Ovary (tissue), 7 donors: ENCODE measurements at regions not wholly inside any gene's neighbourhood (a gene's known extent, or its start where the extent isn't known, plus 50 kb on each side); places are given as distances from the start of the nearest gene placed in this dataset.

Experiments
- DNase-seq, 5 donors: peaks; one replicate each; pipeline ENCODE4 v3.0.0-alpha.2; 2019 to 2020
- H3K27ac ChIP-seq, 2 donors: fragments of 200-600 bp; one replicate each; pipeline versions ENCODE4 v1.5.1 to v1.8.0; 2019 to 2022
- H3K27me3 ChIP-seq: fragments of 200-600 bp; one replicate; pipeline ENCODE4 v1.8.0; 2022
- H3K36me3 ChIP-seq: fragments of 200-600 bp; sonication (generic); one replicate; pipeline ENCODE4 v1.5.1; 2019
- H3K4me1 ChIP-seq: one replicate; pipeline ENCODE4 v1.8.1; 2013; ENCODE audit warnings: mild to moderate bottlenecking, moderate library complexity; ENCODE audit not compliant: insufficient read depth
- H3K4me3 ChIP-seq: fragments of 200-600 bp; sonication (generic); one replicate; pipeline ENCODE4 v1.5.1; 2017
- H3K9me3 ChIP-seq, 2 donors: fragments of 200-600 bp in 1 of 2; sonication (generic) in 1 of 2; one replicate each; pipeline versions ENCODE4 v1.5.1 to v1.8.1; 2013 to 2019; ENCODE audit warnings: mild to moderate bottlenecking in 1 of 2, moderate library complexity in 1 of 2
- CTCF ChIP-seq, 3 donors: fragments of 450-650 bp in 2 of 3; fragments of 200-600 bp in 1 of 3; IDR thresholded peaks; one replicate each; pipeline versions ENCODE4 v1.5.1 to v1.8.0; 2016 to 2022; ENCODE audit warnings: antibody characterized with exemption in 3 of 3, mild to moderate bottlenecking in 1 of 3
- EP300 ChIP-seq: sonication (generic); formaldehyde crosslinking; IDR thresholded peaks from one replicate; pipeline ENCODE4 v1.6.1; 2017; ENCODE audit warnings: antibody characterized with exemption
- POLR2A ChIP-seq: fragments of 450-650 bp; IDR thresholded peaks from one replicate; pipeline ENCODE4 v1.6.1; 2017; ENCODE audit warnings: antibody characterized with exemption, mild to moderate bottlenecking, moderate library complexity
- WGBS, 3 donors: extraction: QIAGEN DNeasy Blood & Tissue Kit in 1 of 3; methylation state at CpG; one replicate each; pipeline versions ENCODE4 v1.1.5 to v1.1.7; 2013 to 2017; 5-methylcytosine and 5-hydroxymethylcytosine counted together
- intact Hi-C, 4 donors: fragments of 100-400 bp; cut with DNase I; formaldehyde crosslinking; loops; one replicate each; pipeline versions ENCODE4 v1.11.0 to v1.15.1; 2022 to 2023
- donor health status: DM: no; HTN: no; CAD: no; lungs with moderate emphysema.
- donor health status: DM: no; HTN: no; CAD: no.
- donor health status: Bipolar disorder and iron deficiency.
- donor health status: DM: no; HTN: no; CAD: no.
- donor health status: DM: yes; HTN: yes; CAD: no.

- intact Hi-C loops = no loop called here
- TF ChIP-seq EP300 = no peak
- TF ChIP-seq POLR2A = no peak
- TF ChIP-seq CTCF (IDR thresholded peaks at IDR 0.05) = no peak
- DNase-seq = no peak
- Histone ChIP-seq H3K4me3 (no peak overlapping the region), H3K36me3 (no peaks in the 10 kb centered on the region), H3K4me1 (peaks cover 1% of the 10 kb centered on the region), H3K27me3 (no peaks in the 10 kb centered on the region), H3K27ac (no peak overlapping the region), H3K9me3 (no peaks in the 10 kb centered on the region)
- WGBS, 3 donors = 15 to 25% (median 17%) methylated on average over 5 of the region's 5 CpGs
Observed at GRCh38 chr19:32246006-32246405, 99.4 kb upstream of the ZNF507 start.

- Histone ChIP-seq H3K9me3 (no peaks in the 10 kb centered on the region), H3K36me3 (no peaks in the 10 kb centered on the region), H3K4me3 (no peak overlapping the region), H3K4me1 (no peaks in the 10 kb centered on the region), H3K27me3 (no peaks in the 10 kb centered on the region), H3K27ac (no peak overlapping the region)
- intact Hi-C loops = no loop called here
- TF ChIP-seq POLR2A = no peak
- no peak for TF ChIP-seq CTCF (IDR thresholded peaks at IDR 0.05)
- no peak for TF ChIP-seq EP300
- WGBS, 3 donors = 90 to 93% (median 92%) methylated on average over 18 of the region's 18 CpGs
- DNase-seq = no peak
Observed at GRCh38 chr19:32251634-32252332, 93.6 kb upstream of the ZNF507 start.

- DNase-seq = no peak
- H3K4me3 ChIP-seq = no peak overlapping the region
- H3K27me3 ChIP-seq = no peaks in the 10 kb centered on the region
- TF ChIP-seq POLR2A = no peak
- no peak for TF ChIP-seq EP300
- TF ChIP-seq CTCF (IDR thresholded peaks at IDR 0.05) = no peak
- H3K4me1 ChIP-seq = no peaks in the 10 kb centered on the region
- H3K36me3 ChIP-seq = no peaks in the 10 kb centered on the region
- 83 to 89% (median 84%) methylated on average over 11 of the region's 11 CpGs for WGBS, 3 donors
- intact Hi-C loops = no loop called here
- H3K9me3 ChIP-seq = no peaks in the 10 kb centered on the region
- no peak overlapping the region for H3K27ac ChIP-seq
Observed at GRCh38 chr19:32252333-32252669, 93.1 kb upstream of the ZNF507 start.

- Histone ChIP-seq H3K4me1 (no peaks in the 10 kb centered on the region), H3K27ac (no peak overlapping the region), H3K36me3 (no peaks in the 10 kb centered on the region), H3K27me3 (no peaks in the 10 kb centered on the region), H3K4me3 (no peak overlapping the region), H3K9me3 (no peaks in the 10 kb centered on the region)
- TF ChIP-seq EP300 = no peak
- TF ChIP-seq CTCF (IDR thresholded peaks at IDR 0.05) = no peak
- WGBS, 3 donors = 83 to 87% (median 84%) methylated on average over 30 of the region's 30 CpGs
- intact Hi-C loops = no loop called here
- DNase-seq = no peak
Observed at GRCh38 chr19:32253683-32254508, 91.5 kb upstream of the ZNF507 start.
